DOHH2 (cell line): ENCODE measurements at regions not wholly inside any gene's neighbourhood (a gene's known extent, or its start where the extent isn't known, plus 50 kb on each side); places are given as distances from the start of the nearest gene placed in this dataset.

ENCODE experiments used
- H3F3A ChIP-seq: fragments of 200-600 bp; sonication (generic), shearing (Covaris generic); 2 replicates; pipeline ENCODE4 v1.6.0; 2016; ENCODE audit warnings: antibody characterized with exemption, mild to moderate bottlenecking; ENCODE audit not compliant: control insufficient read depth, insufficient read depth
- H3K27ac ChIP-seq: fragments of 200-600 bp; sonication (generic); 2 replicates; pipeline ENCODE4 v1.5.1; 2014; ENCODE audit warnings: low read depth, mild to moderate bottlenecking, low read length, moderate library complexity
- H3K27me3 ChIP-seq: fragments of 200-600 bp; sonication (generic); 2 replicates; pipeline ENCODE4 v1.6.1; 2014; ENCODE audit warnings: mild to moderate bottlenecking, low read length, mixed read lengths; ENCODE audit not compliant: control insufficient read depth
- H3K36me3 ChIP-seq: fragments of 200-600 bp; sonication (generic); 2 replicates; pipeline ENCODE4 v1.6.1; 2014; ENCODE audit warnings: mild to moderate bottlenecking, low read length, moderate library complexity, mixed read lengths; ENCODE audit not compliant: control insufficient read depth
- H3K4me1 ChIP-seq: fragments of 200-600 bp; sonication (generic); 2 replicates; pipeline ENCODE4 v1.6.1; 2014; ENCODE audit warnings: mild to moderate bottlenecking, low read length, mixed read lengths; ENCODE audit not compliant: control insufficient read depth
- H3K4me2 ChIP-seq: fragments of 200-600 bp; sonication (generic); 2 replicates; pipeline ENCODE4 v1.6.0; 2014; ENCODE audit warnings: mild to moderate bottlenecking, low read length, moderate library complexity
- H3K4me3 ChIP-seq: fragments of 200-600 bp; sonication (generic); 2 replicates; pipeline ENCODE4 v1.5.1; 2014; ENCODE audit warnings: mild to moderate bottlenecking, low read length, mixed read lengths
- H3K79me2 ChIP-seq: fragments of 200-600 bp; sonication (generic); 2 replicates; pipeline ENCODE4 v1.6.1; 2014; ENCODE audit warnings: mild to moderate bottlenecking, low read length, mixed read lengths; ENCODE audit not compliant: control insufficient read depth
- H3K9me2 ChIP-seq: fragments of 200-600 bp; sonication (generic); replicated peaks from 2 replicates; pipeline ENCODE4 v1.6.1; 2014; ENCODE audit warnings: mild to moderate bottlenecking, low read length, mixed read lengths; ENCODE audit not compliant: control insufficient read depth
- H3K9me3 ChIP-seq: fragments of 200-600 bp; sonication (generic); 2 replicates; pipeline ENCODE4 v1.6.1; 2014; ENCODE audit warnings: antibody characterized with exemption, low read length, mixed read lengths; ENCODE audit not compliant: control insufficient read depth, insufficient read depth
- H4K20me1 ChIP-seq: fragments of 200-600 bp; sonication (generic); 2 replicates; pipeline ENCODE4 v1.6.0; 2014; ENCODE audit warnings: low read depth, mild to moderate bottlenecking, antibody characterized with exemption, low read length, moderate library complexity; ENCODE audit not compliant: control insufficient read depth, insufficient read depth
- CTCF ChIP-seq: fragments of 200-600 bp; sonication (generic); IDR thresholded peaks from one replicate; pipeline ENCODE4 v1.5.1; 2014; ENCODE audit warnings: antibody characterized with exemption, mild to moderate bottlenecking, low read depth, low read length; ENCODE audit not compliant: poor library complexity, severe bottlenecking
- EZH2phosphoT487 ChIP-seq: fragments of 200-600 bp; sonication (generic); IDR thresholded peaks from 2 replicates; pipeline ENCODE4 v1.6.1; 2017; ENCODE audit warnings: borderline replicate concordance, mild to moderate bottlenecking, antibody characterized with exemption, low read length, moderate library complexity, mixed read lengths

GRCh38 chr1:201697174-201697573, 131.8 kb upstream of the IPO9 start:
- TF ChIP-seq CTCF (no peak), EZH2phosphoT487 (no peak)
- Histone ChIP-seq H3K4me1 (no peaks in the 10 kb centered on the region), H3K4me3 (no peak overlapping the region), H3K27ac (no peak overlapping the region), H3K9me2 (no peaks in the 10 kb centered on the region), H3K27me3 (no peaks in the 10 kb centered on the region), H3K79me2 (no peaks in the 10 kb centered on the region), H3K4me2 (no peak overlapping the region), H3K36me3 (no peaks in the 10 kb centered on the region), H3F3A (no peaks in the 10 kb centered on the region), H3K9me3 (no peaks in the 10 kb centered on the region), H4K20me1 (no peaks in the 10 kb centered on the region)

- H3K79me2 ChIP-seq: no peaks in the 10 kb centered on the region
- H3K27ac ChIP-seq: no peak overlapping the region
- H3K9me2 ChIP-seq: no peaks in the 10 kb centered on the region
- no peak overlapping the region for H3K4me3 ChIP-seq
- no peaks in the 10 kb centered on the region for H3K36me3 ChIP-seq
- TF ChIP-seq CTCF: no peak
- no peak for TF ChIP-seq EZH2phosphoT487
- H3K4me1 ChIP-seq: no peaks in the 10 kb centered on the region
- H3K9me3 ChIP-seq: no peaks in the 10 kb centered on the region
- no peaks in the 10 kb centered on the region for H3F3A ChIP-seq
- H3K27me3 ChIP-seq: no peaks in the 10 kb centered on the region
- no peaks in the 10 kb centered on the region for H4K20me1 ChIP-seq
- no peak overlapping the region for H3K4me2 ChIP-seq
Measured at GRCh38 chr1:201701831-201702230, 127.1 kb upstream of the IPO9 start.

GRCh38 chr1:201702936-201703335, 126.0 kb upstream of the IPO9 start:
- Histone ChIP-seq H3K36me3 (no peaks in the 10 kb centered on the region), H3K27ac (no peak overlapping the region)

More at GRCh38 chr1:201702936-201703335, 126.0 kb upstream of the IPO9 start:
- H4K20me1 ChIP-seq: no peaks in the 10 kb centered on the region
- no peak for TF ChIP-seq EZH2phosphoT487
- no peak for TF ChIP-seq CTCF
- H3K4me1 ChIP-seq: no peaks in the 10 kb centered on the region
- H3K79me2 ChIP-seq: no peaks in the 10 kb centered on the region
- H3K4me2 ChIP-seq: no peak overlapping the region
- no peaks in the 10 kb centered on the region for H3K9me3 ChIP-seq
- H3K9me2 ChIP-seq: no peaks in the 10 kb centered on the region
- H3K27me3 ChIP-seq: no peaks in the 10 kb centered on the region
- H3F3A ChIP-seq: no peaks in the 10 kb centered on the region
- H3K4me3 ChIP-seq: no peak overlapping the region
